KMS-11 (cell line): ENCODE measurements at regions not wholly inside any gene's neighbourhood (a gene's known extent, or its start where the extent isn't known, plus 50 kb on each side); places are given as distances from the start of the nearest gene placed in this dataset.

Experiments
- H2AFZ ChIP-seq: fragments of 200-600 bp; sonication (generic); 2 replicates; pipeline ENCODE4 v1.6.1; 2016; ENCODE audit warnings: antibody characterized with exemption, mixed run types, low read depth
- H3K27ac ChIP-seq: fragments of 200-600 bp; sonication (generic); 2 replicates; pipeline ENCODE4 v1.6.1; 2016; ENCODE audit warnings: mild to moderate bottlenecking, mixed run types
- H3K27me3 ChIP-seq: fragments of 200-600 bp; sonication (generic); 2 replicates; pipeline ENCODE4 v1.6.1; 2017; ENCODE audit warnings: mild to moderate bottlenecking, low read depth, mixed run types, moderate library complexity; ENCODE audit not compliant: insufficient read depth
- H3K36me3 ChIP-seq: fragments of 200-600 bp; sonication (generic); 2 replicates; pipeline ENCODE4 v1.6.1; 2017; ENCODE audit warnings: mild to moderate bottlenecking, mixed run types; ENCODE audit not compliant: insufficient read depth
- H3K4me1 ChIP-seq: fragments of 200-600 bp; sonication (generic); 2 replicates; pipeline ENCODE4 v1.6.1; 2016; ENCODE audit warnings: mild to moderate bottlenecking, low read depth, mixed run types; ENCODE audit not compliant: poor library complexity, severe bottlenecking
- H3K4me2 ChIP-seq: fragments of 200-600 bp; sonication (generic); 2 replicates; pipeline ENCODE4 v1.7.0; 2016; ENCODE audit warnings: mild to moderate bottlenecking, mixed run types
- H3K4me3 ChIP-seq: fragments of 200-600 bp; sonication (generic); IDR thresholded peaks from 2 replicates; pipeline ENCODE4 v1.6.1; 2017; ENCODE audit warnings: low read depth, low read length, mixed read lengths; ENCODE audit not compliant: insufficient read depth
- H3K79me2 ChIP-seq: fragments of 200-600 bp; sonication (generic); 2 replicates; pipeline ENCODE4 v1.6.1; 2016; ENCODE audit warnings: low read depth, mixed run types; ENCODE audit not compliant: insufficient read depth
- H3K9ac ChIP-seq: fragments of 200-600 bp; sonication (generic); 2 replicates; pipeline ENCODE4 v1.6.1; 2016; ENCODE audit warnings: mild to moderate bottlenecking, mixed run types
- H4K20me1 ChIP-seq: fragments of 200-600 bp; sonication (generic); 2 replicates; pipeline ENCODE4 v1.6.1; 2016; ENCODE audit warnings: mild to moderate bottlenecking, mixed run types; ENCODE audit not compliant: insufficient read depth
- CTCF ChIP-seq: fragments of 200-600 bp; sonication (generic); conservative IDR thresholded peaks from 2 replicates; pipeline ENCODE4 v1.6.1; 2017; ENCODE audit warnings: low read depth, mild to moderate bottlenecking, antibody characterized with exemption, low read length, moderate library complexity, mixed read lengths

- TF ChIP-seq CTCF = no peak
- Histone ChIP-seq H3K4me3 (no peak overlapping the region), H4K20me1 (no peaks in the 10 kb centered on the region), H3K4me2 (no peak overlapping the region), H3K9ac (no peak overlapping the region), H3K36me3 (no peaks in the 10 kb centered on the region), H3K79me2 (no peaks in the 10 kb centered on the region), H3K27ac (no peak overlapping the region), H3K4me1 (no peaks in the 10 kb centered on the region), H2AFZ (no peak overlapping the region), H3K27me3 (no peaks in the 10 kb centered on the region)
Observed at GRCh38 chr18:46329736-46330246, 225.6 kb downstream of the HAUS1 start.

- Histone ChIP-seq H3K79me2 (no peaks in the 10 kb centered on the region), H3K4me3 (no peak overlapping the region), H3K9ac (no peak overlapping the region), H3K36me3 (no peaks in the 10 kb centered on the region), H3K27me3 (no peaks in the 10 kb centered on the region), H2AFZ (no peak overlapping the region), H3K27ac (no peak overlapping the region), H3K4me1 (no peaks in the 10 kb centered on the region), H3K4me2 (no peak overlapping the region), H4K20me1 (no peaks in the 10 kb centered on the region)
- no peak for TF ChIP-seq CTCF
Observed at GRCh38 chr18:46331316-46331715, 227.1 kb downstream of the HAUS1 start.

- no peak overlapping the region for H3K4me2 ChIP-seq
- H2AFZ ChIP-seq = no peak overlapping the region
- no peaks in the 10 kb centered on the region for H3K79me2 ChIP-seq
Observed at GRCh38 chr18:46332286-46332801, 228.2 kb downstream of the HAUS1 start.

GRCh38 chr18:46332921-46333341, 228.7 kb downstream of the HAUS1 start:
- TF ChIP-seq CTCF = no peak
- no peaks in the 10 kb centered on the region for H3K79me2 ChIP-seq
- no peaks in the 10 kb centered on the region for H4K20me1 ChIP-seq
- no peak overlapping the region for H3K9ac ChIP-seq
- H2AFZ ChIP-seq = peak overlapping the region; percentile 53; the same call in 1 of the 2 replicates
- H3K4me3 ChIP-seq = no peak overlapping the region
- H3K4me2 ChIP-seq = no peak overlapping the region
- H3K4me1 ChIP-seq = no peaks in the 10 kb centered on the region
- H3K27me3 ChIP-seq = no peaks in the 10 kb centered on the region
- no peaks in the 10 kb centered on the region for H3K36me3 ChIP-seq
- no peak overlapping the region for H3K27ac ChIP-seq

More at GRCh38 chr18:46332286-46332801, 228.2 kb downstream of the HAUS1 start:
- Histone ChIP-seq H3K27me3 (no peaks in the 10 kb centered on the region), H3K9ac (no peak overlapping the region), H3K4me1 (no peaks in the 10 kb centered on the region), H4K20me1 (no peaks in the 10 kb centered on the region), H3K4me3 (no peak overlapping the region), H3K36me3 (no peaks in the 10 kb centered on the region), H3K27ac (no peak overlapping the region)
- TF ChIP-seq CTCF = no peak
